ENCODE measurements at regions not wholly inside any gene's neighbourhood (a gene's known extent, or its start where the extent isn't known, plus 50 kb on each side); places are given as distances from the start of the nearest gene placed in this dataset.

DNA sequence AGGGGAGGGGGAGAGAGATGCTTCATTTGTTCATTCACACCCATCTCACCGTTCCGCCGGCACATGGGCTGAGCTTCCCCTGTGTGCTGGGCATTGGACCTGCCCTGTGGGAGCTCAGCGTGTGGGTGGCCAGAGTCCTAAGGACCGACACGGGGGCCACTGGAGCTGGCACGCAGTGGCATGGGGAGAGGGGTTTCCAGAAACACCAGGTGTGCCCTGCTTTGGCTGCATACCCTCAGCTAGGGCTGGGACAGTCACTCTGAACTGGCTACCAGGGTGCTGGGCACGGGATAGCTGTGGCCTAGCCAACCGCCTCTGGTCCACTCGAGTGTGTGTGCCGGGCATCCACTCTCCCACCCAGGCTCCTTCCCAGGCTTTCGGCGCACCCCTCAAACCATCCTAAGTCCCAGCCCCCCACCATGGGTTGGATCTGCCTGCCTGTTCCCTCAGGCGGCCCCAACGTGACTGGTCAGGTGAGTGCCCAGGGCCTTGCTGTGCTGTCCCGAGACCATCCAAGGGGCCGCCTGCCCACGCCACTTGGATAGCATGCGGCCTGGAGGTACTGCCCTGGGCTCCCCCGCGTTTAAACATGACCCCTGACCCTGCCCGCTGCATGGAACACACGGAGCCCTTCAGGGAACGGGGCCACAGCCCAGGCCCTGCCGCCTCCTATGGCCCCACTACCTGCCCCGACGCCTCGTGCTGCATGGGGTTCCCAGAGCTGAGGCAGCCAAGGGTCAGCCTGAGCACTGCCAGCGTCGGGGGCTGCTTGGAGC is 51.6 kb upstream of the LINC01488 start:
- H3K27me3 ChIP-seq (ENCODE audit: insufficient read depth, insufficient read length) = no peaks in the 10 kb centered on the region
- H3K9ac ChIP-seq (ENCODE audit: insufficient read length, low read depth) = no peak overlapping the region
- no peaks in the 10 kb centered on the region for H3K36me3 ChIP-seq (ENCODE audit: insufficient read depth, insufficient read length, low read length)
- no peak for TF ChIP-seq SUZ12 (IDR thresholded peaks at IDR 0.05; ENCODE audit: extremely low read depth, insufficient read depth, insufficient read length)
- TF ChIP-seq YY1 (IDR thresholded peaks at IDR 0.05; ENCODE audit: insufficient read depth, insufficient read length) = no peak
- TF ChIP-seq ZNF274 (IDR thresholded peaks at IDR 0.05; ENCODE audit: low read depth, low read length) = no peak
- H3K4me3 ChIP-seq (ENCODE audit: insufficient read length, low read depth) = no peak overlapping the region
- peaks cover 14% of the 10 kb centered on the region for H3K4me1 ChIP-seq (ENCODE audit: insufficient read depth, insufficient read length)
- H3K9me3 ChIP-seq (ENCODE audit: insufficient read depth, low read length) = peaks cover 5% of the 10 kb centered on the region; the same call in 1 of the 2 replicates
- DNase-seq (ENCODE audit: low read depth, low spot score) = no peak

- Histone ChIP-seq H3K4me1 (ENCODE audit: insufficient read depth, insufficient read length) (peaks cover 14% of the 10 kb centered on the region), H3K9me3 (ENCODE audit: insufficient read depth, low read length) (no peaks in the 10 kb centered on the region), H3K27me3 (ENCODE audit: insufficient read depth, insufficient read length) (no peaks in the 10 kb centered on the region), H3K36me3 (ENCODE audit: insufficient read depth, insufficient read length, low read length) (no peaks in the 10 kb centered on the region), H3K9ac (ENCODE audit: insufficient read length, low read depth) (no peak overlapping the region), H3K4me3 (ENCODE audit: insufficient read length, low read depth) (no peak overlapping the region)
- TF ChIP-seq YY1 (IDR thresholded peaks at IDR 0.05; ENCODE audit: insufficient read depth, insufficient read length) (no peak), SUZ12 (IDR thresholded peaks at IDR 0.05; ENCODE audit: extremely low read depth, insufficient read depth, insufficient read length) (no peak)
- DNase-seq (ENCODE audit: low read depth, low spot score) = no peak
These were observed 50.9 kb upstream of the LINC01488 start for GRCh38 chr11:69430566-69430965.

DNA sequence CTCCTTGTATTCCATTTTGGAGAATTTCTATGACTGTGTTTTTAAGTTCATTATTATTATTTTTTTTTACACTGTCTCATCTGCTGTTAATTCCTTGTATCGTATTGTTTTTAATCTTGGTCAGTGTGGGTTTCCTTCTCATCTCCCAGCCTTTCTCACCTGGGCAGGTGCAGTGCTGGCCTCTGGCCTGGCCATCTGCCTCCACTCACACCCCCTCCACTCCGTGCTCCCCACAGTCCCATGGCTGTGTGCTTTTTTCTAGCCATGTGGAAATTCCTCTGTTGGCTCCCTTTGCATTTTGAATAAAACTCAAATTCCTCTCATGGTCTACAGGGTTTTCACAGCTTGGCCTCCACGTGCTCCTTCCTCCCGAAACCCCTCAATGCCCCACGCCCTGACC is 50.3 kb upstream of the LINC01488 start:
- TF ChIP-seq SUZ12 (IDR thresholded peaks at IDR 0.05; ENCODE audit: extremely low read depth, insufficient read depth, insufficient read length) (no peak), YY1 (IDR thresholded peaks at IDR 0.05; ENCODE audit: insufficient read depth, insufficient read length) (no peak), ZNF274 (IDR thresholded peaks at IDR 0.05; ENCODE audit: low read depth, low read length) (no peak)
- H3K27me3 ChIP-seq (ENCODE audit: insufficient read depth, insufficient read length) = no peaks in the 10 kb centered on the region
- DNase-seq (ENCODE audit: low read depth, low spot score) = no peak

More for the DNA sequence above, 50.3 kb upstream of the LINC01488 start:
- Histone ChIP-seq H3K36me3 (ENCODE audit: insufficient read depth, insufficient read length, low read length) (no peaks in the 10 kb centered on the region), H3K4me1 (ENCODE audit: insufficient read depth, insufficient read length) (peaks cover 16% of the 10 kb centered on the region), H3K9ac (ENCODE audit: insufficient read length, low read depth) (no peak overlapping the region), H3K9me3 (ENCODE audit: insufficient read depth, low read length) (no peaks in the 10 kb centered on the region), H3K4me3 (ENCODE audit: insufficient read length, low read depth) (no peak overlapping the region)

All from NT2/D1 (cell line).